ENCODE measurements at regions not wholly inside any gene's neighbourhood (a gene's known extent, or its start where the extent isn't known, plus 50 kb on each side); places are given as distances from the start of the nearest gene placed in this dataset.
A peak's percentile ranks its signal among the peaks of the same experiment; 100 is the strongest.
"Not testable (repeated sequence)": the region's sequence is repeated elsewhere in the genome, so short reads cannot be mapped to it uniquely, and the experiment has no call there.

- ATAC-seq, result no peak
- Histone ChIP-seq H3K36me3 (no peaks in the 10 kb centered on the region), H3K4me3 (no peak overlapping the region), H3K27ac (no peak overlapping the region), H3K27me3 (peaks cover 0 to 5% (median 2%) of the 10 kb centered on the region in 4 donors), H3K4me1 (no peaks in the 10 kb centered on the region), H3K9me3 (no peaks in the 10 kb centered on the region)
- intact Hi-C loops (cut with DNase I), result no loop called here
- no peak for DNase-seq
- TF ChIP-seq, protein P1, sequence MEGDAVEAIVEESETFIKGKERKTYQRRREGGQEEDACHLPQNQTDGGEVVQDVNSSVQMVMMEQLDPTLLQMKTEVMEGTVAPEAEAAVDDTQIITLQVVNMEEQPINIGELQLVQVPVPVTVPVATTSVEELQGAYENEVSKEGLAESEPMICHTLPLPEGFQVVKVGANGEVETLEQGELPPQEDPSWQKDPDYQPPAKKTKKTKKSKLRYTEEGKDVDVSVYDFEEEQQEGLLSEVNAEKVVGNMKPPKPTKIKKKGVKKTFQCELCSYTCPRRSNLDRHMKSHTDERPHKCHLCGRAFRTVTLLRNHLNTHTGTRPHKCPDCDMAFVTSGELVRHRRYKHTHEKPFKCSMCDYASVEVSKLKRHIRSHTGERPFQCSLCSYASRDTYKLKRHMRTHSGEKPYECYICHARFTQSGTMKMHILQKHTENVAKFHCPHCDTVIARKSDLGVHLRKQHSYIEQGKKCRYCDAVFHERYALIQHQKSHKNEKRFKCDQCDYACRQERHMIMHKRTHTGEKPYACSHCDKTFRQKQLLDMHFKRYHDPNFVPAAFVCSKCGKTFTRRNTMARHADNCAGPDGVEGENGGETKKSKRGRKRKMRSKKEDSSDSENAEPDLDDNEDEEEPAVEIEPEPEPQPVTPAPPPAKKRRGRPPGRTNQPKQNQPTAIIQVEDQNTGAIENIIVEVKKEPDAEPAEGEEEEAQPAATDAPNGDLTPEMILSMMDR (IDR thresholded peaks at IDR 0.05), result no peak
- FAIRE-seq, result peak; percentile 91
These were observed 205.9 kb upstream of the FAM47A start for GRCh38 chrX:34338046-34338445.

DNA sequence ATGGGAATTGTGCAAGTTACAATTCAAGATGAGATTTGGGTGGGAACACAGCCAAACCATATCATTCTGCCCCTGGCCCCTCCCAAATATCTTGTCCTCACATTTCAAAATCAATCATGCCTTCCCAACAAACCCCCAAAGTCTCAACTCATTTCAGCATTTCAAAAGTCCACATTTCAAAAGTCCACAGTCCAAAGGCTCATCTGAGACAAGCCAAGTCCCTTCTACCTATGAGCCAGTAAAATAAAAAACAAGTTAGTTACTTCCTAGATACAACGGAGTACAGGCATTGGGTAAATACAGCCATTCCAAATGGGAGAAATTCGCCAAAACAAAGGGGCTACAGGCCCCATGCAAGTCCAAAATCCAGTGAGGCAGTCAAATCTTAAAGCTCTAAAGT lies 203.3 kb upstream of the FAM47A start:
- H3K4me1 ChIP-seq; H3K36me3 ChIP-seq; DNase-seq; H3K9me3 ChIP-seq; H3K27ac ChIP-seq; intact Hi-C loops (cut with DNase I); ATAC-seq; H3K4me3 ChIP-seq; H3K27me3 ChIP-seq; FAIRE-seq: not testable (repeated sequence)
- WGBS, 2 donors, result 50 to 56% methylated on average over 2 of the region's 2 CpGs

GRCh38 chrX:34332334-34332733 lies 200.2 kb upstream of the FAM47A start:
- WGBS, 2 donors, result 45 to 65% methylated on average over 2 of the region's 2 CpGs

GRCh38 chrX:34325460-34325859 lies 193.3 kb upstream of the FAM47A start:
- FAIRE-seq (no peak), ATAC-seq (no peak)
- 14 to 21% methylated on average over 2 of the region's 2 CpGs for WGBS, 2 donors

More at GRCh38 chrX:34332334-34332733, 200.2 kb upstream of the FAM47A start:
- no peak for FAIRE-seq
- no peaks in the 10 kb centered on the region for H3K4me1 ChIP-seq
- no peak for ATAC-seq
- intact Hi-C loops (cut with DNase I), result no loop called here
- no peak overlapping the region for H3K27ac ChIP-seq
- no peaks in the 10 kb centered on the region for H3K36me3 ChIP-seq
- no peak for DNase-seq
- H3K4me3 ChIP-seq, result no peak overlapping the region
- peaks cover 0 to 22% (median 5%) of the 10 kb centered on the region in 4 donors for H3K27me3 ChIP-seq
- no peaks in the 10 kb centered on the region for H3K9me3 ChIP-seq
- TF ChIP-seq, protein P1 (IDR thresholded peaks at IDR 0.05), result no peak

DNA sequence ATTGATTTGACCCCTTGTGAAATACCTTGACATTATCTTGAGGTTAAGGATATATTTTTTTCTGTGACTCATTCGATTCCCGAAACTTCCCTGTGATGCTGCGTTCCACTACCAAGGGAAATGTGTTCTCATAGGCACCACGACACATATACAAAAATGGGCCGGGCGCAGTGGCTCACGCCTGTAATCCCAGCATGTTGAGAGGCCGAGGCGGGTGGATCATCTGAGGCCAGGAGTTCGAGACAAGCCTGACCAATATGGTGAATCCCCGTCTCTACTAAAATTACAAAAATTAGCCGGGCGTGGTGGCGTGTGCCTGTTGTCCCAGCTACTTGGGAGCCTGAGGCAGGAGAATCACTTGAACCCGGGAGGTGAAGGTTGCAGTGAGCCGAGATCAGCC lies 188.3 kb upstream of the FAM47A start:
- H3K4me1 ChIP-seq; FAIRE-seq; H3K9me3 ChIP-seq; intact Hi-C loops (cut with DNase I); ATAC-seq; H3K36me3 ChIP-seq; H3K4me3 ChIP-seq; H3K27ac ChIP-seq; DNase-seq: not testable (repeated sequence)
- H3K27me3 ChIP-seq, result peaks cover 0 to 15% (median 6%) of the 10 kb centered on the region in 4 donors
- WGBS, 2 donors, result 76 to 82% methylated on average over 16 of the region's 16 CpGs

More at GRCh38 chrX:34325460-34325859, 193.3 kb upstream of the FAM47A start:
- no peak for DNase-seq
- Histone ChIP-seq H3K4me1 (no peaks in the 10 kb centered on the region), H3K4me3 (no peak overlapping the region), H3K36me3 (no peaks in the 10 kb centered on the region), H3K27me3 (peaks cover 0 to 16% (median 3%) of the 10 kb centered on the region in 4 donors), H3K27ac (no peak overlapping the region), H3K9me3 (no peaks in the 10 kb centered on the region)
- TF ChIP-seq, protein P1 (IDR thresholded peaks at IDR 0.05), result no peak
- intact Hi-C loops (cut with DNase I), result no loop called here

DNA sequence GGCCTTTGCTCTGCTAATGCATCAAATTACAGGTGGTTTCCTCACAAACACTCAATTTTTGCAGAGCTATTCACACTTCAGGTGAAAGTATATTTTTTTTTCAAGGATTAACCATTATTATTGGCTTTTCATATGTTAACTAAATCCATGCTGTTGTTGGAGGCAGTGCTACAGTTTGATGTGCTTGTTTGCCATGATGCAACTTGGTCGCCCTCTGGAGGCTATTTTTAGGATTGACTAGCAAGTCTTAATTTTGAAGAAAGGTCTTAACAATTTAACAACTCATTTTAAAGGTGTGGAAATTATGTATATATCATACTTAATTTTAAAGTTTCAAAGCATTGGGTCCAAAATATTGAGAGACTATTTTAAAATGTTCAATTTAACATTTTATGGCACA lies 168.8 kb upstream of the FAM47A start:
- TF ChIP-seq, protein P1 (IDR thresholded peaks at IDR 0.05), result peak; percentile 17 to 48 (median 41)
- ATAC-seq (peak in 2 of 4 donors; percentile 44 to 47), FAIRE-seq (peak; percentile 92), DNase-seq (peak in 2 of 6 donors; percentile 19 to 28)
- Histone ChIP-seq H3K27me3 (peaks cover 0 to 26% (median 0%) of the 10 kb centered on the region in 4 donors), H3K27ac (no peak overlapping the region), H3K36me3 (no peaks in the 10 kb centered on the region), H3K4me3 (no peak overlapping the region), H3K4me1 (no peaks in the 10 kb centered on the region), H3K9me3 (no peaks in the 10 kb centered on the region)
- 0 to 3% methylated on average over 1 of the region's 1 CpG for WGBS, 2 donors
- intact Hi-C loops (cut with DNase I), result no loop called here

Measured in pancreas (tissue), 10 donors.